IgD-negative memory B cell (primary cell): ENCODE measurements at regions not wholly inside any gene's neighbourhood (a gene's known extent, or its start where the extent isn't known, plus 50 kb on each side); places are given as distances from the start of the nearest gene placed in this dataset.

Experiments used
- H3K27ac Mint-ChIP-seq, 3 donors: one replicate each; pipeline ENCODE4 v1.8.0; 2020 to 2022; ENCODE audit warnings: mild to moderate bottlenecking in 3 of 3, mixed read lengths in 3 of 3, moderate library complexity in 1 of 3
- H3K27me3 Mint-ChIP-seq: one replicate; pipeline ENCODE4 v1.8.0; 2021; ENCODE audit warnings: mixed read lengths
- H3K36me3 Mint-ChIP-seq: one replicate; pipeline ENCODE4 v1.8.0; 2020; ENCODE audit warnings: mild to moderate bottlenecking, mixed read lengths
- H3K4me1 Mint-ChIP-seq, 3 donors: one replicate each; pipeline ENCODE4 v1.8.0; 2020 to 2022; ENCODE audit warnings: mixed read lengths in 3 of 3, mild to moderate bottlenecking in 1 of 3
- H3K4me3 Mint-ChIP-seq, 4 donors: one replicate each; pipeline ENCODE4 v1.8.0; 2020 to 2022; ENCODE audit warnings: mild to moderate bottlenecking in 4 of 4, mixed read lengths in 4 of 4, moderate library complexity in 3 of 4
- H3K9me3 Mint-ChIP-seq, 3 donors: one replicate each; pipeline ENCODE4 v1.8.0; 2020 to 2021; ENCODE audit warnings: mixed read lengths in 3 of 3, mild to moderate bottlenecking in 1 of 3

- H3K27me3 Mint-ChIP-seq, result peaks cover 3% of the 10 kb centered on the region
- peaks cover under 1 to 3% (median 3%) of the 10 kb centered on the region in 3 donors for H3K9me3 Mint-ChIP-seq
- no peak overlapping the region for H3K27ac Mint-ChIP-seq
- peaks cover 0 to 2% (median 0%) of the 10 kb centered on the region in 3 donors for H3K4me1 Mint-ChIP-seq
- no peak overlapping the region for H3K4me3 Mint-ChIP-seq
- H3K36me3 Mint-ChIP-seq, result no peaks in the 10 kb centered on the region
Observed at GRCh38 chr20:41879123-41879522, 260.9 kb upstream of the CHD6 start.

GRCh38 chr20:41877911-41878310 lies 259.7 kb upstream of the CHD6 start:
- Mint-ChIP-seq H3K36me3 (no peaks in the 10 kb centered on the region), H3K27ac (no peak overlapping the region), H3K27me3 (peaks cover 3% of the 10 kb centered on the region), H3K4me1 (peaks cover 0 to 2% (median 0%) of the 10 kb centered on the region in 3 donors), H3K9me3 (peaks cover 0 to 3% (median 2%) of the 10 kb centered on the region in 3 donors), H3K4me3 (no peak overlapping the region)

GRCh38 chr20:41874658-41875057 lies 256.5 kb upstream of the CHD6 start:
- no peak overlapping the region for H3K27ac Mint-ChIP-seq
- peaks cover 3% of the 10 kb centered on the region for H3K27me3 Mint-ChIP-seq
- no peaks in the 10 kb centered on the region for H3K4me1 Mint-ChIP-seq
- peaks cover 1 to 3% (median 2%) of the 10 kb centered on the region in 3 donors for H3K9me3 Mint-ChIP-seq
- no peak overlapping the region for H3K4me3 Mint-ChIP-seq
- H3K36me3 Mint-ChIP-seq, result no peaks in the 10 kb centered on the region

- H3K4me1 Mint-ChIP-seq, result no peaks in the 10 kb centered on the region
- H3K4me3 Mint-ChIP-seq, result no peak overlapping the region
- H3K27ac Mint-ChIP-seq, result no peak overlapping the region
- peaks cover 3% of the 10 kb centered on the region for H3K27me3 Mint-ChIP-seq
- no peaks in the 10 kb centered on the region for H3K36me3 Mint-ChIP-seq
- peaks cover 2 to 8% (median 5%) of the 10 kb centered on the region in 3 donors for H3K9me3 Mint-ChIP-seq
Observed at GRCh38 chr20:41872930-41873329, 254.8 kb upstream of the CHD6 start.

- Mint-ChIP-seq H3K4me3 (no peak overlapping the region), H3K4me1 (no peaks in the 10 kb centered on the region)
Observed at GRCh38 chr20:41870869-41871462, 252.8 kb upstream of the CHD6 start.

GRCh38 chr20:41869261-41869660 lies 251.1 kb upstream of the CHD6 start:
- Mint-ChIP-seq H3K36me3 (no peaks in the 10 kb centered on the region), H3K4me1 (no peaks in the 10 kb centered on the region), H3K27ac (no peak overlapping the region), H3K4me3 (no peak overlapping the region), H3K9me3 (peaks cover 4 to 18% (median 11%) of the 10 kb centered on the region in 3 donors), H3K27me3 (no peaks in the 10 kb centered on the region)

More at GRCh38 chr20:41870869-41871462, 252.8 kb upstream of the CHD6 start:
- Mint-ChIP-seq H3K27me3 (no peaks in the 10 kb centered on the region), H3K9me3 (peaks cover 4 to 18% (median 11%) of the 10 kb centered on the region in 3 donors), H3K36me3 (no peaks in the 10 kb centered on the region), H3K27ac (no peak overlapping the region)

- peaks cover 2 to 18% (median 11%) of the 10 kb centered on the region in 3 donors for H3K9me3 Mint-ChIP-seq
Observed at GRCh38 chr20:41865938-41866337, 247.8 kb upstream of the CHD6 start.

GRCh38 chr20:41862476-41862875 lies 244.3 kb upstream of the CHD6 start:
- Mint-ChIP-seq H3K27ac (no peak overlapping the region), H3K4me3 (no peak overlapping the region)

More at GRCh38 chr20:41865938-41866337, 247.8 kb upstream of the CHD6 start:
- Mint-ChIP-seq H3K27ac (no peak overlapping the region), H3K27me3 (no peaks in the 10 kb centered on the region), H3K4me3 (no peak overlapping the region), H3K36me3 (no peaks in the 10 kb centered on the region), H3K4me1 (no peaks in the 10 kb centered on the region)

GRCh38 chr20:41861772-41862422 lies 243.7 kb upstream of the CHD6 start:
- H3K4me3 Mint-ChIP-seq, result no peak overlapping the region
- H3K27me3 Mint-ChIP-seq, result no peaks in the 10 kb centered on the region
- H3K4me1 Mint-ChIP-seq, result no peaks in the 10 kb centered on the region
- H3K36me3 Mint-ChIP-seq, result no peaks in the 10 kb centered on the region
- H3K9me3 Mint-ChIP-seq, result peaks cover 4 to 8% (median 8%) of the 10 kb centered on the region in 3 donors
- no peak overlapping the region for H3K27ac Mint-ChIP-seq

More at GRCh38 chr20:41862476-41862875, 244.3 kb upstream of the CHD6 start:
- peaks cover 4 to 11% (median 8%) of the 10 kb centered on the region in 3 donors for H3K9me3 Mint-ChIP-seq
- no peaks in the 10 kb centered on the region for H3K36me3 Mint-ChIP-seq
- H3K27me3 Mint-ChIP-seq, result no peaks in the 10 kb centered on the region
- H3K4me1 Mint-ChIP-seq, result no peaks in the 10 kb centered on the region

- Mint-ChIP-seq H3K27me3 (peaks cover 1% of the 10 kb centered on the region), H3K27ac (peak overlapping the region in 1 of 3 donors; percentile 57), H3K9me3 (peaks cover 0 to 14% (median 7%) of the 10 kb centered on the region in 3 donors), H3K36me3 (peaks cover 2% of the 10 kb centered on the region), H3K4me3 (no peak overlapping the region), H3K4me1 (no peaks in the 10 kb centered on the region)
Observed at GRCh38 chr20:41854765-41855164, 236.6 kb upstream of the CHD6 start.

- Mint-ChIP-seq H3K4me1 (no peaks in the 10 kb centered on the region), H3K27ac (no peak overlapping the region), H3K4me3 (no peak overlapping the region), H3K27me3 (peaks cover 1% of the 10 kb centered on the region), H3K36me3 (peaks cover 2% of the 10 kb centered on the region), H3K9me3 (peaks cover 0 to 11% (median 5%) of the 10 kb centered on the region in 3 donors)
Observed at GRCh38 chr20:41853806-41854205, 235.6 kb upstream of the CHD6 start.

- H3K27ac Mint-ChIP-seq, result no peak overlapping the region
- peaks cover 1% of the 10 kb centered on the region for H3K27me3 Mint-ChIP-seq
- H3K4me1 Mint-ChIP-seq, result no peaks in the 10 kb centered on the region
- no peak overlapping the region for H3K4me3 Mint-ChIP-seq
- no peaks in the 10 kb centered on the region for H3K9me3 Mint-ChIP-seq
- H3K36me3 Mint-ChIP-seq, result no peaks in the 10 kb centered on the region
Observed at GRCh38 chr20:41848180-41848579, 230.0 kb upstream of the CHD6 start.

GRCh38 chr20:41837669-41838224 lies 219.6 kb upstream of the CHD6 start:
- H3K4me1 Mint-ChIP-seq, result no peaks in the 10 kb centered on the region
- no peaks in the 10 kb centered on the region for H3K36me3 Mint-ChIP-seq
- H3K9me3 Mint-ChIP-seq, result peaks cover 0 to 8% (median 0%) of the 10 kb centered on the region in 3 donors
- no peak overlapping the region for H3K4me3 Mint-ChIP-seq
- no peak overlapping the region for H3K27ac Mint-ChIP-seq
- H3K27me3 Mint-ChIP-seq, result peaks cover 2% of the 10 kb centered on the region

- Mint-ChIP-seq H3K27me3 (peaks cover 4% of the 10 kb centered on the region), H3K36me3 (no peaks in the 10 kb centered on the region), H3K9me3 (peaks cover 0 to 5% (median 3%) of the 10 kb centered on the region in 3 donors), H3K4me3 (no peak overlapping the region), H3K27ac (no peak overlapping the region), H3K4me1 (no peaks in the 10 kb centered on the region)
Observed at GRCh38 chr20:41833739-41834138, 215.6 kb upstream of the CHD6 start.

GRCh38 chr20:41830702-41831101 lies 212.5 kb upstream of the CHD6 start:
- no peak overlapping the region for H3K4me3 Mint-ChIP-seq
- H3K9me3 Mint-ChIP-seq, result peaks cover 0 to 5% (median 0%) of the 10 kb centered on the region in 3 donors
- H3K27ac Mint-ChIP-seq, result no peak overlapping the region
- H3K4me1 Mint-ChIP-seq, result no peaks in the 10 kb centered on the region
- no peaks in the 10 kb centered on the region for H3K36me3 Mint-ChIP-seq
- H3K27me3 Mint-ChIP-seq, result peaks cover 2% of the 10 kb centered on the region
